ENCODE measurements at regions not wholly inside any gene's neighbourhood (a gene's known extent, or its start where the extent isn't known, plus 50 kb on each side); places are given as distances from the start of the nearest gene placed in this dataset.
A peak's percentile ranks its signal among the peaks of the same experiment; 100 is the strongest.

DNA sequence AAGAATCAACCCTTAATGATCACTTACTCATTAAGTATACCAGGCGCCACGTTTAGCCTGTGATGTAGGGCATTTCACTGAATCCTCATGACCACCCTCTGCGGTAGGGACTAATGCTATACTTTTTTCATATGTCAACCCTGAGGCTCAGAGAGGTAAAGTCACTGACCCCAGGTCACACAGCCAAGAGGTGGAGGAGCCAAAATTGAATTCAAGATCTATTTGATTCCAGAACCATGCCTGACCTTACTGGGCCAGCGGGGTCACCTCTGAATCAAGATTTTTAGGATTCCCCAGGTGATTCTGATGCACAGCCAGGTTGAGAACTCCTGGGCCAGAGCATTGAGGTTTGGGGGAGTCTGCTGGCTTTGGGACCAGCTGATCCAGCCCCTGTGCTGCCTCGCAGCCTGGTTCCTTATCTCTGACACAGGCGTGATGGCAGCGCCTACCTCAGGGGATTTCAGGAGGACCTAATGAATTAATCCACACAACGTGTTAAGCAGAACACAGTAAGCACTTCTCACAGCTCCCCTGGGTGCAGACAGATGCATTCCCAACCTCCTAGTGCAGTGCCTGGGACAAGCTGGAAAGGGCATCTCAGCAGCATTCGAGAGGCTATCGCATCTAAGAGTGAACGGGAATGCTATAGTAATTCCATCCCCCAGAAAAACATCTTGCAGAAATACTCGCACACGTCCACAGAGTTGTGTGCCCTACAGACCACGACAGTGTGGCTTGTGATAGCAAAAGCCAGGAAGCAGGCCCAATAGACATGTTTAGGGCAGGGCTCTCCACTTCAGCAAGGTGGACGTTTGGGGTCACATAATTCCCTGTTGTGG lies 101.4 kb upstream of the PTPN1 start:
- WGBS, 2 donors (ENCODE audit: low coverage in 1 of 2): 86 to 89% methylated on average over 4 to 7 of the region's 15 CpGs
- TF ChIP-seq POLR2AphosphoS5 (IDR thresholded peaks at IDR 0.05) (no peak), POLR2A (IDR thresholded peaks at IDR 0.05) (no peak), EP300 (IDR thresholded peaks at IDR 0.05) (no peak)
- TF ChIP-seq, protein P1, sequence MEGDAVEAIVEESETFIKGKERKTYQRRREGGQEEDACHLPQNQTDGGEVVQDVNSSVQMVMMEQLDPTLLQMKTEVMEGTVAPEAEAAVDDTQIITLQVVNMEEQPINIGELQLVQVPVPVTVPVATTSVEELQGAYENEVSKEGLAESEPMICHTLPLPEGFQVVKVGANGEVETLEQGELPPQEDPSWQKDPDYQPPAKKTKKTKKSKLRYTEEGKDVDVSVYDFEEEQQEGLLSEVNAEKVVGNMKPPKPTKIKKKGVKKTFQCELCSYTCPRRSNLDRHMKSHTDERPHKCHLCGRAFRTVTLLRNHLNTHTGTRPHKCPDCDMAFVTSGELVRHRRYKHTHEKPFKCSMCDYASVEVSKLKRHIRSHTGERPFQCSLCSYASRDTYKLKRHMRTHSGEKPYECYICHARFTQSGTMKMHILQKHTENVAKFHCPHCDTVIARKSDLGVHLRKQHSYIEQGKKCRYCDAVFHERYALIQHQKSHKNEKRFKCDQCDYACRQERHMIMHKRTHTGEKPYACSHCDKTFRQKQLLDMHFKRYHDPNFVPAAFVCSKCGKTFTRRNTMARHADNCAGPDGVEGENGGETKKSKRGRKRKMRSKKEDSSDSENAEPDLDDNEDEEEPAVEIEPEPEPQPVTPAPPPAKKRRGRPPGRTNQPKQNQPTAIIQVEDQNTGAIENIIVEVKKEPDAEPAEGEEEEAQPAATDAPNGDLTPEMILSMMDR (IDR thresholded peaks at IDR 0.05): no peak

DNA sequence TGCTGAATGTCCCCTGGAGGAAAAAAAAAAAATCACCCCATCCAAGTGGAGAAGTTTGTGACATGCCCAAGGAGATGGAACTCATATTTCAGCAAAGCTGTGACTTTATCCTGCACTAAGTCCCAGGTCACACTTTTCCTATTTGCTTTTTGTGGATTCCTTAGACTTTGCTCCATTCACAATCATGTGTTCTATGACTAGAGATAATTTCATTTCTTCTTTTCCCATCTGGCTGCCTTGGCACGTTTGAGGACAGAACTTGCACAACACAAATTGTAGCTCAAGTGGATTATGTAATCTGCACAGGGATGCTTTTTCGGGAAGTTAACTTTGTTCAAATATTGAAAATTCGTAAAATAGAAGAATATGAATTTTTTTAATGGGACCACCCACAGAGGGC lies 100.7 kb upstream of the PTPN1 start:
- H3K9me3 ChIP-seq: no peaks in the 10 kb centered on the region
- no peaks in the 10 kb centered on the region for H3K36me3 ChIP-seq
- H3K4me1 ChIP-seq: peaks cover 0 to 36% (median 0%) of the 10 kb centered on the region in 3 donors
- ATAC-seq: peak; percentile 75
- TF ChIP-seq POLR2AphosphoS5 (IDR thresholded peaks at IDR 0.05) (peak; percentile 65), EP300 (IDR thresholded peaks at IDR 0.05) (no peak)
- 47 to 58% methylated on average over 3 of the region's 3 CpGs for WGBS, 2 donors (ENCODE audit: low coverage in 1 of 2)
- H3K27me3 ChIP-seq: no peaks in the 10 kb centered on the region
- H3K27ac ChIP-seq: peak overlapping the region in 3 of 4 donors; percentile 29 to 74 (median 68)
- no peak overlapping the region for H3K4me3 ChIP-seq

More for the DNA sequence above, 101.4 kb upstream of the PTPN1 start:
- H3K27ac ChIP-seq: peak overlapping the region in 3 of 4 donors; percentile 29 to 74 (median 68)
- no peak overlapping the region for H3K4me3 ChIP-seq
- no peaks in the 10 kb centered on the region for H3K9me3 ChIP-seq
- H3K36me3 ChIP-seq: no peaks in the 10 kb centered on the region
- H3K4me1 ChIP-seq: peaks cover 1 to 42% (median 4%) of the 10 kb centered on the region in 3 donors
- no peak for ATAC-seq
- no peaks in the 10 kb centered on the region for H3K27me3 ChIP-seq

DNA sequence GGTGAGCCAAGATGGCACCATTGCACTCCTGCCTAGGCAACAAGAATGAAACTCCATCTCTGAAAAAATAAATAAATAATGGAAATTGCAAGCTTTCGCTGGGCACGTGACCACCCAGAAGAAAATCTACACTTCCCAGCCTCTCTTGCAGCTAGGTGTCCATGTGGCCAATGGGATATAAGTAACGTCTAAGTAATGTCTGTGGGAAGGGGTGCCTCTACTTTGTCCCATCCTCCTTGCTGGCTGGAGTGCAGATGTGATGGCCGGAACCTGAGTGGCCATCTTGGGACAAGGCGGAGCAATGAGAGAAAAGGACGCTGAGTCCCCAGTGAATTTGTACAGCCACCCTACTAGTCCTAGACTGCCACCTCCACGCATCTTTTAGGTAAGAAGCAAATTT lies 99.8 kb upstream of the PTPN1 start:
- WGBS, 2 donors (ENCODE audit: low coverage in 1 of 2): 97 to 98% methylated on average over 5 of the region's 7 CpGs
- Histone ChIP-seq H3K36me3 (no peaks in the 10 kb centered on the region), H3K27me3 (no peaks in the 10 kb centered on the region), H3K9me3 (no peaks in the 10 kb centered on the region), H3K4me1 (peaks cover 6 to 38% (median 7%) of the 10 kb centered on the region in 3 donors), H3K4me3 (no peak overlapping the region), H3K27ac (peak overlapping the region in 2 of 4 donors; percentile 17 to 74)
- no peak for ATAC-seq
- TF ChIP-seq POLR2A (IDR thresholded peaks at IDR 0.05) (no peak), POLR2AphosphoS5 (IDR thresholded peaks at IDR 0.05) (no peak), EP300 (IDR thresholded peaks at IDR 0.05) (no peak)
- TF ChIP-seq, protein P1 (IDR thresholded peaks at IDR 0.05): no peak

DNA sequence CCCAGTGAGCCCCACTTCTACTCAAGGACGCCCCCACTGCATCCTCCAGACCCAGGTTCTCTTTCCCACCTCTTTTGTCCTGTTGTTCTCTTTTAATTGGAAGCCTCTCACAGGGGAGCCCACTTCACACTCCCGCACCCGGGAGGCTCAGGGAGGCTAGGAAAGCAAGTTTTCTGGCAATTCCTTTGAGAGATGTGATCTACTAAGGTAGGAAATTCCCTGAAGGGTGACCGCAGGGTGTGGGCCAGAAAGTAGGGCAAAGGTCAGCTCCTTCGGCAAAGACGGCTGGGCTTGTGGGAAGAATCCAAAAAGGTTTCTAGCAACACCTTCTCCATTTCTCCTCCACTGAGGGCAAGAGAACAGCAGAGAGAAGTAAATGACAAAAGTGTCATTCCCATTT lies 98.1 kb upstream of the PTPN1 start:
- no peak for ATAC-seq
- peak overlapping the region in 2 of 4 donors; percentile 8 to 96 for H3K27ac ChIP-seq
- 46 to 54% methylated on average over 2 to 5 of the region's 6 CpGs for WGBS, 2 donors (ENCODE audit: low coverage in 1 of 2)
- no peaks in the 10 kb centered on the region for H3K27me3 ChIP-seq
- H3K4me3 ChIP-seq: no peak overlapping the region
- no peaks in the 10 kb centered on the region for H3K36me3 ChIP-seq
- TF ChIP-seq, protein P1 (IDR thresholded peaks at IDR 0.05): no peak
- TF ChIP-seq EP300 (IDR thresholded peaks at IDR 0.05): no peak
- TF ChIP-seq POLR2A (IDR thresholded peaks at IDR 0.05): no peak
- no peak for TF ChIP-seq POLR2AphosphoS5 (IDR thresholded peaks at IDR 0.05)
- no peaks in the 10 kb centered on the region for H3K9me3 ChIP-seq
- peaks cover 11 to 41% (median 21%) of the 10 kb centered on the region in 3 donors for H3K4me1 ChIP-seq

DNA sequence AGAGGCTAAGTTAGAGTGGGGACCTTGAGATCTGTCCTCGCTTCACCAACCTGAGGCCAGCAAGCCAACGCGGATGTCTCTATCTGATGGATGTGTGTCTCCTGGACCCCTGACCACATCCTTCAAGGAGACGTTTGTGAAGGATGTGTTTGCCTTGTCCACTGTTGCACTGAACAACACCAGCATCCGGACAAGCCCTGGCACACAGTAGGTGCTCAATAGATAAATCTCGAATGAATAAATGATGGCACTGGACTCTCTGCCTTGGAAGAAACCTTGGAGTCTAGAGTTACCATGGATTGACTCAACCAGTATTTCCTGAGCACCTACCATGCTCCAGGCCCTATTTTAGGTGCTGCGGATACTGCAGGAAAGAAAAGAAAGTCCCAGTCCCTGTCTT lies 97.7 kb upstream of the PTPN1 start:
- peak overlapping the region in 2 of 4 donors; percentile 8 to 96 for H3K27ac ChIP-seq
- TF ChIP-seq, protein P1 (IDR thresholded peaks at IDR 0.05): no peak
- no peak for TF ChIP-seq EP300 (IDR thresholded peaks at IDR 0.05)
- TF ChIP-seq POLR2AphosphoS5 (IDR thresholded peaks at IDR 0.05): no peak
- TF ChIP-seq POLR2A (IDR thresholded peaks at IDR 0.05): no peak
- H3K4me3 ChIP-seq: no peak overlapping the region
- peaks cover 11 to 45% (median 22%) of the 10 kb centered on the region in 3 donors for H3K4me1 ChIP-seq
- H3K9me3 ChIP-seq: no peaks in the 10 kb centered on the region
- WGBS, 2 donors (ENCODE audit: low coverage in 1 of 2): 85 to 96% methylated on average over 5 to 6 of the region's 7 CpGs
- ATAC-seq: no peak
- no peaks in the 10 kb centered on the region for H3K27me3 ChIP-seq
- H3K36me3 ChIP-seq: no peaks in the 10 kb centered on the region

All from gastroesophageal sphincter (tissue), 4 donors.